PC-3 (cell line): ENCODE measurements at regions not wholly inside any gene's neighbourhood (a gene's known extent, or its start where the extent isn't known, plus 50 kb on each side); places are given as distances from the start of the nearest gene placed in this dataset.

Experiments
- EZH2 ChIP-seq: fragments of 300-600 bp; sonication (generic); IDR thresholded peaks from one replicate; pipeline ENCODE4 v1.6.1; 2017; ENCODE audit warnings: antibody characterized with exemption, mild to moderate bottlenecking, low read length; ENCODE audit not compliant: unreplicated experiment
- TF ChIP-seq, protein P1 (sequence below): fragments of 300-600 bp; sonication (generic); conservative IDR thresholded peaks from 2 replicates; pipeline ENCODE4 v1.5.1; 2017; ENCODE audit warnings: antibody characterized with exemption, low read depth, mild to moderate bottlenecking, low read length

DNA sequence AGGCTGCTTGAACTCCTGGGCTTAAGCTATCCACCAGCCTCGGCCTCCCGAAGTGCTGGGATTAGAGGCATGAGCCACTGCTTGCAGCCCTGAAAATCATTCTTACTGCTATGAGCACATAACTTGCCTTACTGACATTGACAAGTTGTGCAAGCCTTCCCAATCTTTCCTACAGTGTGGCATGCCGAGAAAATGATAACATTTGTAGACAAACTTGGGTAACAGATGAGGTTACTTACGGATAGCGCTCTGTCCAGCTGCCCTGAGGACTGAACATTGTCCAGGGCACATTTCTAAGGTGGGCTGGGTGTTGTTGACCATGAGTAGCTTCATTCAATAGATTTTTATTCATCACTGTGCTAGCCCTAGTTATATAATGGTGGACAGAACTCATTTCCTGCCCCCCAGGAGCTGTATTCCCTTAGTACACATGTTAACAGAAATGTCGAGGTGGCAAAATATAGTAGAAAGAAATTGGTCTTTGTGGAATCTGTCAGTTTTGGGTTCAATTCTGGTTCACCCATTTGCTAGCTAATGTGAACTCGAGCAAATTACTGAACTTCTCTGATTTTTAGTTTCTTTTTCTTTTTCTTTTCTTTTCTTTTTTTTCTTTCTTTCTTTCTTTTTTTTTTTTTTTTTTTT lies 118.4 kb upstream of the AKIRIN2 start:
- TF ChIP-seq, protein P1, sequence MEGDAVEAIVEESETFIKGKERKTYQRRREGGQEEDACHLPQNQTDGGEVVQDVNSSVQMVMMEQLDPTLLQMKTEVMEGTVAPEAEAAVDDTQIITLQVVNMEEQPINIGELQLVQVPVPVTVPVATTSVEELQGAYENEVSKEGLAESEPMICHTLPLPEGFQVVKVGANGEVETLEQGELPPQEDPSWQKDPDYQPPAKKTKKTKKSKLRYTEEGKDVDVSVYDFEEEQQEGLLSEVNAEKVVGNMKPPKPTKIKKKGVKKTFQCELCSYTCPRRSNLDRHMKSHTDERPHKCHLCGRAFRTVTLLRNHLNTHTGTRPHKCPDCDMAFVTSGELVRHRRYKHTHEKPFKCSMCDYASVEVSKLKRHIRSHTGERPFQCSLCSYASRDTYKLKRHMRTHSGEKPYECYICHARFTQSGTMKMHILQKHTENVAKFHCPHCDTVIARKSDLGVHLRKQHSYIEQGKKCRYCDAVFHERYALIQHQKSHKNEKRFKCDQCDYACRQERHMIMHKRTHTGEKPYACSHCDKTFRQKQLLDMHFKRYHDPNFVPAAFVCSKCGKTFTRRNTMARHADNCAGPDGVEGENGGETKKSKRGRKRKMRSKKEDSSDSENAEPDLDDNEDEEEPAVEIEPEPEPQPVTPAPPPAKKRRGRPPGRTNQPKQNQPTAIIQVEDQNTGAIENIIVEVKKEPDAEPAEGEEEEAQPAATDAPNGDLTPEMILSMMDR = no peak
- no peak for TF ChIP-seq EZH2
